H54 (cell line): ENCODE measurements at regions not wholly inside any gene's neighbourhood (a gene's known extent, or its start where the extent isn't known, plus 50 kb on each side); places are given as distances from the start of the nearest gene placed in this dataset.

ENCODE experiments used
- DNase-seq: peaks from one replicate; pipeline ENCODE4 v3.0.0; 2011; ENCODE audit warnings: low spot score, mixed read lengths; ENCODE audit not compliant: insufficient read length
- FAIRE-seq: peaks from 3 replicates; lab custom pipeline; 2011; peaks lifted over from hg19 to GRCh38; lab: Jason Lieb, UNC
- POLR2A ChIP-seq: IDR thresholded peaks from 2 replicates; pipeline ENCODE4 v1.6.1; 2011; ENCODE audit warnings: low read depth, mild to moderate bottlenecking, low read length

GRCh38 chr11:37699644-37700043 lies 1101.6 kb upstream of the RAG2 start:
- FAIRE-seq = no peak
- DNase-seq = no peak
- TF ChIP-seq POLR2A = no peak

- no peak for TF ChIP-seq POLR2A
- FAIRE-seq (no peak), DNase-seq (no peak)
These were observed 1097.2 kb upstream of the RAG2 start for GRCh38 chr11:37695283-37695682.

DNA sequence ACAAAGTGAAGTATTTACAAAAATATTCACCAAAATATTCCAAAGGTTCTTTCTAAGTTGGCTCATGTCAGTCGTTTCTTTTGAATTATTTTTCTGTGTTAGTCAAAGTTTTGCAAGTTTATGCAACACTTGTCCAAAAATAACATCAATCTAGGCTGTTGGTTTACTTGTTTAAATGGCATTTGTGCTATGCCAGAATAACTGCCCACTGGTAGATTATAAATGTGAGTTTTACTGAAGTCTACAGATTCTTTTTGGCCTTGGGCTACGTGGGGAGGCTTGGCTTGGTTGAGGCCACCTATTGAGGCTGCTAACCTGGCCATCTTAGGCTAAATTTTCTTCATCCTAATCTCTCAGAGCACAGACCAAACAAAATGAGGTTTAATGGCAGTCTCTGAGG lies 1091.9 kb upstream of the RAG2 start:
- FAIRE-seq (no peak), DNase-seq (no peak)
- no peak for TF ChIP-seq POLR2A

- DNase-seq = no peak
- TF ChIP-seq POLR2A = no peak
- no peak for FAIRE-seq
These were observed 1090.4 kb upstream of the RAG2 start for GRCh38 chr11:37688456-37688855.

DNA sequence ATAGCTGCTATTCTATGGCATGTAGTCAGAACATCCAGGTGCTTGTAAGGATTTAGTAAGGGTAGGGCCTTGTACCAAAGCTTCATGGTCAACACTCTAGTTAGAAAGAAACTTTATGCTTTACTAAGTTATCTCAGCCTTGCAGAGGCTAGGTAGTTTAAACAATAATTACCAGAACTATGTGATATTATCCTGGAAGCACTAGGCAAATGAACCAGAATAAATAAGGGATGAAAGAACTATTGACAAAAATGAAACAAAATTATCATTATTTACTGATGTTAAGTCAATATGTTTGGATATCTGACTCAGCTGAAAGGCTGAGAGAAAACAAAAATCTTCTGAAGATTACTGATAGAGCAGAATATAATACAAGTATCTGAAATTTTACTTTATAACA lies 1089.1 kb upstream of the RAG2 start:
- DNase-seq (no peak), FAIRE-seq (no peak)
- no peak for TF ChIP-seq POLR2A

DNA sequence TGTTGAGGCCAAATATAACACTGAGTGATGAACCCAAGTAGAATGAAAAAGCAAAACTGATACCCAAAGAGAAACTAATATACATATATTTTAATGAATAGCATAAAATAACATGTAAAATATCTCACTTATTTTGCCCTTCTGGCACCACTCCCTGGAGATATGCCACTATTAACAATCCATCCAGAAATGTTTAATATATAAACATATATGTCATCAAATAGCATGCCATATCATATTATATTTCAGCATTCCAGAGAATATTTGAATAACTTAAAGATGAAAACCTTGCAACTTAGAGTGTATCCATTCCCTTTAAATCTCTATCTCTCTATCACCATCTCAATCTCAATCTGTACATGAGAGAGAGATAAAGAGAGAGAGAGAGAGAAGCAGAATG lies 1073.3 kb upstream of the RAG2 start:
- DNase-seq = no peak
- FAIRE-seq = no peak
- TF ChIP-seq POLR2A = no peak

- DNase-seq (no peak), FAIRE-seq (no peak)
- no peak for TF ChIP-seq POLR2A
These were observed 1068.9 kb upstream of the RAG2 start for GRCh38 chr11:37666960-37667359.

- DNase-seq = no peak
- peak; percentile 33 for FAIRE-seq
- no peak for TF ChIP-seq POLR2A
These were observed 1059.6 kb upstream of the RAG2 start for GRCh38 chr11:37657645-37658044.

GRCh38 chr11:37647767-37648166 lies 1049.7 kb upstream of the RAG2 start:
- TF ChIP-seq POLR2A = no peak
- FAIRE-seq (peak; percentile 15), DNase-seq (no peak)

DNA sequence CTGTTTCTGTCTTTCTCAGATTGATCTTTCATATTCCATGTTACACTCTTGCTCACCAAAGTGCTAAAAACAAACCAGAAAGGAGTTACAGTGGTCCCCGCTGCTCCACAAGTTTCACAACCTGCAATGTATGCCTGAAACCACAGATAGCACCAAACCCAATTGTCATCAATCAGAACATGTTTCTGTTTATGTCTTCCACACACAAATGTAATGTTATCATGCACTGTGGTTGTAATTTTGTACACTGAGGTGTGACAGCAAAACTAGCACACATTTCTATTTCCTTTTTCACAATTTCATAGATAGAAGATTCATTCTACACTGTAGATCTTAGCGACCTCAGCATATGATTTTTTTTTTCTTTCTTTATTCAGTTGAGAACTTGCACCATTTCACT lies 1045.9 kb upstream of the RAG2 start:
- FAIRE-seq (no peak), DNase-seq (no peak)
- no peak for TF ChIP-seq POLR2A

- TF ChIP-seq POLR2A = no peak
- DNase-seq (no peak), FAIRE-seq (no peak)
These were observed 1044.3 kb upstream of the RAG2 start for GRCh38 chr11:37642296-37642695.

GRCh38 chr11:37632748-37633147 lies 1034.7 kb upstream of the RAG2 start:
- no peak for TF ChIP-seq POLR2A
- DNase-seq (no peak), FAIRE-seq (no peak)

GRCh38 chr11:37630866-37631265 lies 1032.8 kb upstream of the RAG2 start:
- DNase-seq (no peak), FAIRE-seq (no peak)
- no peak for TF ChIP-seq POLR2A

GRCh38 chr11:37623778-37624177 lies 1025.7 kb upstream of the RAG2 start:
- TF ChIP-seq POLR2A = no peak
- no peak for FAIRE-seq
- DNase-seq = no peak

GRCh38 chr11:37621662-37622061 lies 1023.6 kb upstream of the RAG2 start:
- DNase-seq (no peak), FAIRE-seq (no peak)
- no peak for TF ChIP-seq POLR2A

DNA sequence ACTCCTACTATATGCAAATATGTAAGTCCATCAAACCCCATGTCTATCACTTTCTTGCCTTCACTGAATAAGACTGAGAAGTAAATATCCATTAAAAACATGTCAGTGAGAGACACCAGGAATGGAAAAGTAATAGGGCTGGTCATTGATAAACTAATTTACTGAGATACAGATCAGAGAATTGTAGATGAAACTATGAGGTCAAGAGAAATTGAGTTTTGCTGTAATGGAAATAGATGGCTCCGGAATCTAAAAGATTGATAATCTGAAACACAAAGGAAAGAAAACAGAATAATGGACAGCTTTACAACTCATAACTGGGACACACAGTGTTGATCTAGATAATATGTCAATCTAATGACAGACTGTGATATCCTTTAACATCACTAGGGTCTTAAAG lies 1018.3 kb upstream of the RAG2 start:
- TF ChIP-seq POLR2A = no peak
- no peak for DNase-seq
- no peak for FAIRE-seq
